ENCODE measurements at regions not wholly inside any gene's neighbourhood (a gene's known extent, or its start where the extent isn't known, plus 50 kb on each side); places are given as distances from the start of the nearest gene placed in this dataset.

- Histone ChIP-seq H3K4me1 (no peaks in the 10 kb centered on the region), H3K9me3 (peaks cover 0 to 29% (median 11%) of the 10 kb centered on the region in 11 donors), H3K27ac (no peak overlapping the region), H3K4me3 (no peak overlapping the region), H3K36me3 (no peaks in the 10 kb centered on the region), H3K27me3 (peaks cover 0 to 40% (median 12%) of the 10 kb centered on the region in 7 donors)
- DNase-seq (no peak), ATAC-seq (no peak)
- TF ChIP-seq CTCF (IDR thresholded peaks at IDR 0.05), result no peak
- intact Hi-C loops (cut with DNase I), result loop anchor here in 1 of 10 donors (10.0 kb wide), 1 partner anchor 64 kb away; no protein-coding TSS in a partner anchor
- 64 to 68% methylated on average over 5 of the region's 5 CpGs for WGBS, 2 donors
These were observed 114.5 kb upstream of the RPL38 start for GRCh38 chr17:74088934-74089329.

- ATAC-seq, result no peak
- no peak overlapping the region for H3K27ac ChIP-seq
These were observed 114.1 kb upstream of the RPL38 start for GRCh38 chr17:74089380-74089779.

DNA sequence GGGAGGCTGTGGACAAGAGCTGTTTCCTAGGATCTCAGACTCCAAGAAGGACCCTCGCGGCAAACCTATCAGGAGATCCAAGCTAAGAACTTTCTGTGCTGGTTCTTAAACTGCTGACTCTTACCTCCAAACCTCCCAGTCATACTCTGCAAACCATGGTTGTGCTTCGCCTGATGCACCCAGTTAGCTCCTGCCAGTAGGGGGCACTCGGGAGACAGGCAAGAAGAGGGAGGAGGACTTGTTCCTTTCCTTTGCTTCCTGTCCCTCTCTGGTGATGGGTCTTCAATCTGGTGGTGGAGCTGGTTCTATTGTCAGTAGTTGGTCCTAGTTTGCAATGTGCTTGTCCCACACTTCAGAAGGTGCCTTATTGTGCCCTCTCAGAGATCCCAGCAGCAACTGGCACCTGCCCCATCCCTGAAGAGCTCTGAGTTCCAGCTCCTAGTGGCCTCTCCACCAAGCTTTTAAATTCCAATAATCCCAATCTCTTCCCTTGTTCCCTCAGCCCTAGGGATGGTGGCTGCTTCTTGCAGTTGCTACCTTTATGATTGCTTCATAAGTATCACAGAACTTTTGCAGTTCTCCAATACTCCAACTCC is 113.5 kb upstream of the RPL38 start:
- Histone ChIP-seq H3K27ac (no peak overlapping the region), H3K4me1 (no peaks in the 10 kb centered on the region), H3K27me3 (peaks cover 0 to 33% (median 12%) of the 10 kb centered on the region in 7 donors), H3K36me3 (no peaks in the 10 kb centered on the region), H3K9me3 (peaks cover 0 to 29% (median 11%) of the 10 kb centered on the region in 11 donors), H3K4me3 (no peak overlapping the region)
- intact Hi-C loops (cut with DNase I), result loop anchor here in 1 of 10 donors (10.0 kb wide), 1 partner anchor 65 kb away; no protein-coding TSS in a partner anchor
- no peak for DNase-seq
- 32 to 35% methylated on average over 4 of the region's 4 CpGs for WGBS, 2 donors
- no peak for ATAC-seq
- TF ChIP-seq CTCF (IDR thresholded peaks at IDR 0.05), result peak in 5 of 9 donors; percentile 10 to 64 (median 32)

More at GRCh38 chr17:74089380-74089779, 114.1 kb upstream of the RPL38 start:
- no peaks in the 10 kb centered on the region for H3K4me1 ChIP-seq
- no peak overlapping the region for H3K4me3 ChIP-seq
- H3K36me3 ChIP-seq, result no peaks in the 10 kb centered on the region
- H3K27me3 ChIP-seq, result peaks cover 0 to 36% (median 12%) of the 10 kb centered on the region in 7 donors
- intact Hi-C loops (cut with DNase I), result loop anchor here in 1 of 10 donors (10.0 kb wide), 1 partner anchor 65 kb away; no protein-coding TSS in a partner anchor
- no peak for TF ChIP-seq CTCF (IDR thresholded peaks at IDR 0.05)
- DNase-seq, result no peak
- 67 to 77% methylated on average over 3 of the region's 3 CpGs for WGBS, 2 donors
- peaks cover 0 to 29% (median 11%) of the 10 kb centered on the region in 11 donors for H3K9me3 ChIP-seq

GRCh38 chr17:74094651-74095050 is 108.8 kb upstream of the RPL38 start:
- DNase-seq (no peak), ATAC-seq (no peak)
- Histone ChIP-seq H3K4me3 (no peak overlapping the region), H3K27me3 (peaks cover 0 to 40% (median 22%) of the 10 kb centered on the region in 7 donors), H3K27ac (no peak overlapping the region), H3K36me3 (no peaks in the 10 kb centered on the region), H3K9me3 (peaks cover 0 to 23% (median 4%) of the 10 kb centered on the region in 11 donors), H3K4me1 (no peaks in the 10 kb centered on the region)
- intact Hi-C loops (cut with DNase I), result no loop called here
- no peak for TF ChIP-seq CTCF (IDR thresholded peaks at IDR 0.05)
